K562 (cell line): ENCODE measurements at regions not wholly inside any gene's neighbourhood (a gene's known extent, or its start where the extent isn't known, plus 50 kb on each side); places are given as distances from the start of the nearest gene placed in this dataset.

Experiments
- ATAC-seq: fragments of 200-7000 bp; cut with Tn5 transposase; 3 replicates; pipeline ENCODE4 v1.9.1; 2020; ENCODE audit warnings: moderate library complexity
- BruUV-seq: library from RNA; stranded (reverse); fragments of 400-500 nt; replicated peaks from 2 replicates; lab custom pipeline; 2021; lab: Mats Ljungman, UMichigan
- CTCF ChIA-PET: fragments of 300-600 bp; formaldehyde crosslinking; extraction: SDS; loops from one replicate; lab custom pipeline; 2021; ENCODE audit warnings: low intra/inter-chr PET ratio; lab: Yijun Ruan, JAX
- POLR2A ChIA-PET: fragments of 300-600, 350-650 bp; sonication (Branson Sonifier 250); formaldehyde crosslinking; extraction: SDS; loops from one replicate; lab custom pipeline; 2021; ENCODE audit warnings: antibody characterized with exemption, inconsistent platforms; lab: Yijun Ruan, JAX
- DNase-seq, 4 experiments: peaks; one replicate each; pipeline versions ENCODE4 v3.0.0 to v3.0.0-alpha.2; 2011 to 2018; ENCODE audit warnings: low spot score in 3 of 4, mixed read lengths in 3 of 4; ENCODE audit errors: extremely low read depth in 1 of 4
- FAIRE-seq: peaks from 2 replicates; lab custom pipeline; 2011; peaks lifted over from hg19 to GRCh38; lab: Jason Lieb, UNC
- H2AFZ ChIP-seq: 2 replicates; pipeline ENCODE4 v1.6.0; 2011; ENCODE audit warnings: low read depth, low read length, control low read depth, inconsistent platforms
- H3K27ac ChIP-seq: fragments of 200-600 bp; 3 replicates; pipeline ENCODE4 v1.8.0; 2011; ENCODE audit warnings: low read depth, mild to moderate bottlenecking, control low read depth, inconsistent platforms, low read length, moderate library complexity, mixed read lengths; ENCODE audit errors: extremely low read depth
- H3K27me3 ChIP-seq, 2 experiments: fragments of 300-600 bp in 1 of 2; 2 replicates in 1 of 2; 3 replicates in 1 of 2; pipeline versions ENCODE4 v1.6.0 to v1.8.0; 2011; ENCODE audit warnings: inconsistent platforms in 2 of 2, low read length in 2 of 2, mild to moderate bottlenecking in 1 of 2, mixed read lengths in 1 of 2, moderate library complexity in 1 of 2; ENCODE audit not compliant: control insufficient read depth in 2 of 2, insufficient read depth in 2 of 2
- H3K36me3 ChIP-seq: fragments of 300-600 bp; 3 replicates; pipeline ENCODE4 v1.8.0; 2011; ENCODE audit warnings: mild to moderate bottlenecking, low read length, inconsistent platforms; ENCODE audit not compliant: control insufficient read depth, insufficient read depth
- H3K4me1 ChIP-seq, 2 experiments: fragments of 200-600 bp in 1 of 2; replicated peaks in 1 of 2; 2 replicates in 1 of 2; 3 replicates in 1 of 2; pipeline versions ENCODE4 v1.5.1 to v1.8.0; 2011; ENCODE audit warnings: inconsistent platforms in 2 of 2, low read length in 2 of 2, mild to moderate bottlenecking in 1 of 2, mixed read lengths in 1 of 2, moderate library complexity in 1 of 2; ENCODE audit not compliant: control insufficient read depth in 2 of 2, insufficient read depth in 2 of 2
- H3K4me2 ChIP-seq: 2 replicates; pipeline ENCODE4 v1.6.1; 2011; ENCODE audit warnings: low read length, control low read depth, inconsistent platforms, mixed read lengths; ENCODE audit not compliant: insufficient read depth
- H3K4me3 ChIP-seq: fragments of 200-600 bp; sonication (generic), shearing (Covaris generic); 2 replicates; pipeline ENCODE4 v1.5.1; 2016; ENCODE audit warnings: control low read depth, inconsistent platforms
- H3K79me2 ChIP-seq: fragments of 200-600 bp; 3 replicates; pipeline ENCODE4 v1.8.0; 2011; ENCODE audit warnings: low read length, inconsistent platforms; ENCODE audit not compliant: control insufficient read depth, insufficient read depth
- H3K9ac ChIP-seq, 2 experiments: 2 replicates each; pipeline versions ENCODE4 v1.6.0 to v1.6.1; 2011; ENCODE audit warnings: low read depth in 2 of 2, low read length in 2 of 2, control low read depth in 1 of 2, inconsistent platforms in 1 of 2, mild to moderate bottlenecking in 1 of 2, mixed read lengths in 1 of 2; ENCODE audit not compliant: insufficient read depth in 1 of 2
- H3K9me1 ChIP-seq: one replicate; pipeline ENCODE4 v1.6.0; 2011; ENCODE audit warnings: inconsistent platforms, mild to moderate bottlenecking, low read length, moderate library complexity; ENCODE audit not compliant: control insufficient read depth, insufficient read depth
- H3K9me3 ChIP-seq: replicated peaks from 2 replicates; pipeline ENCODE4 v1.5.1; 2011; ENCODE audit warnings: low read depth, low read length, inconsistent platforms; ENCODE audit not compliant: control insufficient read depth, insufficient read depth
- H4K20me1 ChIP-seq: replicated peaks from 2 replicates; pipeline ENCODE4 v1.6.1; 2011; ENCODE audit warnings: low read length, inconsistent platforms, mixed read lengths; ENCODE audit not compliant: control insufficient read depth, insufficient read depth
- FOXK2 ChIP-seq, 2 experiments: fragments of 450-650 bp; IDR thresholded peaks in 1 of 2; conservative IDR thresholded peaks in 1 of 2; 2 replicates each; pipeline ENCODE4 v1.6.1; 2016; ENCODE audit warnings: low read depth in 2 of 2, mild to moderate bottlenecking in 1 of 2
- PCBP2 ChIP-seq: fragments of 200-400 bp; formaldehyde crosslinking; IDR thresholded peaks from 2 replicates; pipeline ENCODE4 v1.6.1; 2018; ENCODE audit warnings: low read length, low read depth, mild to moderate bottlenecking, moderate library complexity; ENCODE audit not compliant: poor library complexity, severe bottlenecking
- SREBF2 ChIP-seq: sonication (generic); formaldehyde crosslinking; IDR thresholded peaks from 2 replicates; pipeline ENCODE4 v1.4.0; 2020; ENCODE audit warnings: mild to moderate bottlenecking, missing genetic modification reagents
- ZEB2 ChIP-seq: fragments of 450-650 bp; IDR thresholded peaks from 2 replicates; pipeline ENCODE4 v1.6.1; 2016
- ZFP36 ChIP-seq: fragments of 150-350 bp; IDR thresholded peaks from 2 replicates; pipeline ENCODE4 v1.6.1; 2018; ENCODE audit warnings: low read length, low read depth; ENCODE audit not compliant: partially characterized antibody
- ZNF431 ChIP-seq: sonication (generic); formaldehyde crosslinking; IDR thresholded peaks from 2 replicates; pipeline ENCODE4 v1.8.0; 2022; ENCODE audit warnings: mild to moderate bottlenecking, missing genetic modification reagents
- WGBS: fragments of 100-300 bp; shearing (Covaris generic); methylation state at CpG from one replicate; pipeline ENCODE4 v1.1.6; 2016; ENCODE audit warnings: low coverage, mixed read lengths; ENCODE audit not compliant: insufficient coverage; ENCODE audit errors: missing lambda C conversion rate; 5-methylcytosine and 5-hydroxymethylcytosine counted together
- in situ Hi-C: fragments of 300-500 bp; cut with MboI; formaldehyde crosslinking; loops from 4 replicates; pipeline ENCODE4 v1.15.0; 2018; ENCODE audit warnings: inconsistent platforms, mixed read lengths
- intact Hi-C: fragments of 100-400 bp; cut with micrococcal nuclease; formaldehyde crosslinking; loops from 2 replicates; pipeline ENCODE4 v1.14.2; 2022
- TF ChIP-seq, protein P1 (sequence below), 3 experiments: fragments of 200-800 bp in 1 of 3; sonication (Bioruptor generic) in 1 of 3; sonication (generic) in 1 of 3; formaldehyde crosslinking in 1 of 3; IDR thresholded peaks; 2 replicates each; pipeline versions ENCODE4 v1.6.1 to v1.8.0; 2016 to 2022; ENCODE audit warnings: mild to moderate bottlenecking in 2 of 3, missing compliant biosample characterization in 2 of 3, missing genetic modification characterization in 2 of 3, missing genetic modification reagents in 1 of 3
- TF ChIP-seq, protein P2 (sequence below): fragments of 150-350 bp; conservative IDR thresholded peaks from 2 replicates; pipeline ENCODE4 v1.6.1; 2014; ENCODE audit warnings: low read length
- TF ChIP-seq, protein P3 (sequence below): fragments of 450-650 bp; conservative IDR thresholded peaks from 2 replicates; pipeline ENCODE4 v1.6.1; 2016; ENCODE audit warnings: missing genetic modification characterization, low read depth, mild to moderate bottlenecking, control low read depth, missing compliant biosample characterization
- TF ChIP-seq, protein P4 (sequence below), 2 experiments: fragments of 450-650 bp; IDR thresholded peaks; 2 replicates each; pipeline ENCODE4 v1.6.1; 2016

DNA sequence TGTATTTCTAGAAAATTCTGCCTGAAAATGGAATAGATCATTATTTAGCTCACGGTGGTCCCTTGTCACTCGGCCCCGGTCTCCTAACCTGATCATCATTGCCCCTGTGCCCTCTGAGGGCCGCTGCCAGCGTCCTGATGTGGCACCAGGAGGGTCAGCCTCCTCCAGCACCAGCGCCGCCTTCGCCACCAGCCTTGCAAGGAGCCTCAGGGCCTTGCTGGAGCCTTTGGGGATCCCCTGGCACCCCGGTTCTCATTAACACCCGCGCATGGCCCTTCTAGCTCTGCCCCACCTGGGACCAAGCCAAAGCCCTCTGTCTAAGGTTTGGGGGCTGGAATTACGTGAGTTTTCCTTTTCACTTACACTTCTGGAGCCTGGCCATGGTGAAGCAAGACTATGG is 282.5 kb upstream of the ADARB2 start (continued):
- TF ChIP-seq, protein P1, sequence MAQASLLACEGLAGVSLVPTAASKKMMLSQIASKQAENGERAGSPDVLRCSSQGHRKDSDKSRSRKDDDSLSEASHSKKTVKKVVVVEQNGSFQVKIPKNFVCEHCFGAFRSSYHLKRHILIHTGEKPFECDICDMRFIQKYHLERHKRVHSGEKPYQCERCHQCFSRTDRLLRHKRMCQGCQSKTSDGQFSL (CRISPR knock-in tag; IDR thresholded peaks at IDR 0.05), result no peak
- TF ChIP-seq, protein P1 (tag; IDR thresholded peaks at IDR 0.05), result no peak
- TF ChIP-seq, protein P2, sequence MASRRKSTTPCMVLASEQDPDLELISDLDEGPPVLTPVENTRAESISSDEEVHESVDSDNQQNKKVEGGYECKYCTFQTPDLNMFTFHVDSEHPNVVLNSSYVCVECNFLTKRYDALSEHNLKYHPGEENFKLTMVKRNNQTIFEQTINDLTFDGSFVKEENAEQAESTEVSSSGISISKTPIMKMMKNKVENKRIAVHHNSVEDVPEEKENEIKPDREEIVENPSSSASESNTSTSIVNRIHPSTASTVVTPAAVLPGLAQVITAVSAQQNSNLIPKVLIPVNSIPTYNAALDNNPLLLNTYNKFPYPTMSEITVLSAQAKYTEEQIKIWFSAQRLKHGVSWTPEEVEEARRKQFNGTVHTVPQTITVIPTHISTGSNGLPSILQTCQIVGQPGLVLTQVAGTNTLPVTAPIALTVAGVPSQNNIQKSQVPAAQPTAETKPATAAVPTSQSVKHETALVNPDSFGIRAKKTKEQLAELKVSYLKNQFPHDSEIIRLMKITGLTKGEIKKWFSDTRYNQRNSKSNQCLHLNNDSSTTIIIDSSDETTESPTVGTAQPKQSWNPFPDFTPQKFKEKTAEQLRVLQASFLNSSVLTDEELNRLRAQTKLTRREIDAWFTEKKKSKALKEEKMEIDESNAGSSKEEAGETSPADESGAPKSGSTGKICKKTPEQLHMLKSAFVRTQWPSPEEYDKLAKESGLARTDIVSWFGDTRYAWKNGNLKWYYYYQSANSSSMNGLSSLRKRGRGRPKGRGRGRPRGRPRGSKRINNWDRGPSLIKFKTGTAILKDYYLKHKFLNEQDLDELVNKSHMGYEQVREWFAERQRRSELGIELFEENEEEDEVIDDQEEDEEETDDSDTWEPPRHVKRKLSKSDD, result no peak
- TF ChIP-seq, all 486 proteins: peak for 0

DNA sequence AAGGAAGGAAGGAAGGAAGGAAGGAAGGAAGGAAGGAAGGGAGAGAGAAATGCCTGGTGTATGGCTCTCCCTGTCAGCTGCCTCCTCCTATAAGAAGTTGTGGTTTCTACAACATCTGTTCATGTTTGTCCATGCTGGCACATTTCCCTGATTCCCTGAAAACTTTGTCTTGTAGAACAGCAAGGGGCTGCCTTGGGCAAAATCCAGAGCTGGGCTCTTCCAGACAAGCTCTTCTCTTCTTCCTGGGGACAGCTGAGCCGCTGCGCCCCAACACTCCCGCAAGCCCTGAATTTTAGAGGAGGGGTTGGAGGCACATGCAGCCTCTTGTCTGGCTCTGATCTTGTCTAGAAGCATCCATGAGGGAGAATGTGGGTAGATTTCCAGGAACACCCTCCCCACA is 282.0 kb upstream of the ADARB2 start:
- Histone ChIP-seq H3K27me3 (no peaks in the 10 kb centered on the region), H3K27ac (no peak overlapping the region), H3K36me3 (no peaks in the 10 kb centered on the region), H3K9me3 (no peaks in the 10 kb centered on the region), H3K4me3 (no peak overlapping the region), H3K4me1 (no peaks in the 10 kb centered on the region), H3K4me2 (no peak overlapping the region), H3K9me1 (no peaks in the 10 kb centered on the region), H3K9ac (no peak overlapping the region), H4K20me1 (no peaks in the 10 kb centered on the region), H3K79me2 (no peaks in the 10 kb centered on the region), H2AFZ (no peak overlapping the region)
- DNase-seq (no peak), ATAC-seq (no peak), FAIRE-seq (no peak)
- in situ Hi-C loops, result no loop called here
- CTCF ChIA-PET, result no interaction called here
- TF ChIP-seq FOXK2 (conservative IDR thresholded peaks at IDR 0.05 in 1 of 2, IDR thresholded peaks at IDR 0.05 in 1 of 2; ENCODE audit: low read depth in 2 of 2) (no peak), ZFP36 (no peak), ZNF431 (CRISPR knock-in tag) (no peak), SREBF2 (CRISPR knock-in tag) (no peak), ZEB2 (no peak), PCBP2 (no peak)
- TF ChIP-seq, protein P3, sequence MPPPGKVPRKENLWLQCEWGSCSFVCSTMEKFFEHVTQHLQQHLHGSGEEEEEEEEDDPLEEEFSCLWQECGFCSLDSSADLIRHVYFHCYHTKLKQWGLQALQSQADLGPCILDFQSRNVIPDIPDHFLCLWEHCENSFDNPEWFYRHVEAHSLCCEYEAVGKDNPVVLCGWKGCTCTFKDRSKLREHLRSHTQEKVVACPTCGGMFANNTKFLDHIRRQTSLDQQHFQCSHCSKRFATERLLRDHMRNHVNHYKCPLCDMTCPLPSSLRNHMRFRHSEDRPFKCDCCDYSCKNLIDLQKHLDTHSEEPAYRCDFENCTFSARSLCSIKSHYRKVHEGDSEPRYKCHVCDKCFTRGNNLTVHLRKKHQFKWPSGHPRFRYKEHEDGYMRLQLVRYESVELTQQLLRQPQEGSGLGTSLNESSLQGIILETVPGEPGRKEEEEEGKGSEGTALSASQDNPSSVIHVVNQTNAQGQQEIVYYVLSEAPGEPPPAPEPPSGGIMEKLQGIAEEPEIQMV (tag), result no peak
- TF ChIP-seq, protein P4, sequence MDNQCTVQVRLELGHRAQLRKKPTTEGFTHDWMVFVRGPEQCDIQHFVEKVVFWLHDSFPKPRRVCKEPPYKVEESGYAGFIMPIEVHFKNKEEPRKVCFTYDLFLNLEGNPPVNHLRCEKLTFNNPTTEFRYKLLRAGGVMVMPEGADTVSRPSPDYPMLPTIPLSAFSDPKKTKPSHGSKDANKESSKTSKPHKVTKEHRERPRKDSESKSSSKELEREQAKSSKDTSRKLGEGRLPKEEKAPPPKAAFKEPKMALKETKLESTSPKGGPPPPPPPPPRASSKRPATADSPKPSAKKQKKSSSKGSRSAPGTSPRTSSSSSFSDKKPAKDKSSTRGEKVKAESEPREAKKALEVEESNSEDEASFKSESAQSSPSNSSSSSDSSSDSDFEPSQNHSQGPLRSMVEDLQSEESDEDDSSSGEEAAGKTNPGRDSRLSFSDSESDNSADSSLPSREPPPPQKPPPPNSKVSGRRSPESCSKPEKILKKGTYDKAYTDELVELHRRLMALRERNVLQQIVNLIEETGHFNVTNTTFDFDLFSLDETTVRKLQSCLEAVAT (IDR thresholded peaks at IDR 0.05), result no peak
- no TSS peak for BruUV-seq
- POLR2A ChIA-PET, result no interaction called here
- 4% methylated on average over 3 of the region's 3 CpGs for WGBS
- intact Hi-C loops, result no loop called here
